GM12878 (cell line): ENCODE measurements at regions not wholly inside any gene's neighbourhood (a gene's known extent, or its start where the extent isn't known, plus 50 kb on each side); places are given as distances from the start of the nearest gene placed in this dataset.

Source experiments
- ATAC-seq: fragments of 200-7000 bp; cut with Tn5 transposase; 3 replicates; pipeline ENCODE4 v1.9.1; 2020; ENCODE audit warnings: mild to moderate bottlenecking, moderate library complexity
- BruUV-seq: library from RNA; stranded (reverse); fragments of 400-500 nt; replicated peaks from 2 replicates; lab custom pipeline; 2021; lab: Mats Ljungman, UMichigan
- CTCF ChIA-PET: fragments of 300-600 bp; sonication (Branson Sonifier 250); formaldehyde crosslinking; extraction: SDS; loops from one replicate; lab custom pipeline; 2021; ENCODE audit warnings: inconsistent platforms; lab: Yijun Ruan, JAX
- POLR2A ChIA-PET: fragments of 350-600 bp; formaldehyde crosslinking; extraction: SDS; loops from one replicate; lab custom pipeline; 2021; ENCODE audit warnings: inconsistent platforms; lab: Charles Lee
- RAD21 ChIA-PET: fragments of 300-600 bp; sonication (Branson Sonifier 250); formaldehyde crosslinking; loops from one replicate; lab custom pipeline; 2023; ENCODE audit warnings: antibody characterized with exemption; ENCODE audit not compliant: unreplicated experiment; lab: Charles Lee
- SMC1A ChIA-PET: fragments of 300-600 bp; sonication (Branson Sonifier 250); formaldehyde crosslinking; loops from one replicate; lab custom pipeline; 2023; ENCODE audit not compliant: unreplicated experiment, uncharacterized antibody; lab: Charles Lee
- DNase-seq: peaks from one replicate; pipeline ENCODE4 v3.0.0-alpha.2; 2011; ENCODE audit warnings: low read depth, low spot score
- FAIRE-seq: peaks from 3 replicates; lab custom pipeline; 2011; peaks lifted over from hg19 to GRCh38; lab: Jason Lieb, UNC
- H2AFZ ChIP-seq: 2 replicates; pipeline ENCODE4 v1.6.0; 2011; ENCODE audit warnings: low read depth, low read length, control low read depth; ENCODE audit not compliant: control insufficient read depth
- H3K27ac ChIP-seq: 2 replicates; pipeline ENCODE4 v1.5.1; 2011; ENCODE audit warnings: control low read depth; ENCODE audit not compliant: control insufficient read depth, insufficient read depth
- H3K27me3 ChIP-seq, 2 experiments: replicated peaks in 1 of 2; 2 replicates each; pipeline versions ENCODE4 v1.6.0 to v1.6.1; 2011; ENCODE audit warnings: low read length in 1 of 2; ENCODE audit not compliant: control insufficient read depth in 2 of 2, insufficient read depth in 2 of 2
- H3K36me3 ChIP-seq, 2 experiments: 2 replicates each; pipeline ENCODE4 v1.5.1; 2011; ENCODE audit warnings: low read length in 1 of 2; ENCODE audit not compliant: control insufficient read depth in 2 of 2, insufficient read depth in 2 of 2
- H3K4me1 ChIP-seq: 2 replicates; pipeline ENCODE4 v1.6.1; 2011; ENCODE audit warnings: mild to moderate bottlenecking, low read length, moderate library complexity, mixed read lengths; ENCODE audit not compliant: control insufficient read depth, insufficient read depth
- H3K4me2 ChIP-seq: 2 replicates; pipeline ENCODE4 v1.6.0; 2011; ENCODE audit warnings: control low read depth; ENCODE audit not compliant: control insufficient read depth, insufficient read depth
- H3K4me3 ChIP-seq: fragments of 200-600 bp; sonication (generic); 2 replicates; pipeline ENCODE4 v1.5.1; 2016
- H3K79me2 ChIP-seq: 2 replicates; pipeline ENCODE4 v1.6.0; 2011; ENCODE audit warnings: low read length; ENCODE audit not compliant: control insufficient read depth, insufficient read depth
- H3K9ac ChIP-seq: 2 replicates; pipeline ENCODE4 v1.8.0; 2011; ENCODE audit warnings: low read length, control low read depth, mixed read lengths; ENCODE audit not compliant: control insufficient read depth, insufficient read depth
- H3K9me3 ChIP-seq: replicated peaks from 3 replicates; pipeline ENCODE4 v1.5.1; 2011; ENCODE audit warnings: mild to moderate bottlenecking, low read length; ENCODE audit not compliant: control insufficient read depth, insufficient read depth
- H4K20me1 ChIP-seq: 2 replicates; pipeline ENCODE4 v1.6.0; 2011; ENCODE audit not compliant: control insufficient read depth, insufficient read depth
- BCL3 ChIP-seq: IDR thresholded peaks from 2 replicates; pipeline ENCODE4 v1.6.1; 2011; ENCODE audit warnings: borderline replicate concordance, low read depth, mild to moderate bottlenecking, moderate library complexity, low read length; ENCODE audit not compliant: insufficient read depth, poor library complexity, severe bottlenecking
- EP300 ChIP-seq, 2 experiments: fragments of 150-350 bp in 1 of 2; IDR thresholded peaks; 2 replicates each; pipeline ENCODE4 v1.6.1; 2011 to 2012; ENCODE audit warnings: low read depth in 2 of 2, low read length in 2 of 2, borderline replicate concordance in 1 of 2, improper control_type of control experiment in 1 of 2, inconsistent platforms in 1 of 2; ENCODE audit not compliant: control insufficient read depth in 1 of 2
- SUZ12 ChIP-seq: fragments of 200-600 bp; sonication (generic); IDR thresholded peaks from one replicate; pipeline ENCODE4 v1.6.1; 2018; ENCODE audit warnings: antibody characterized with exemption, mild to moderate bottlenecking; ENCODE audit not compliant: unreplicated experiment
- WGBS: methylation state at CpG from one replicate; pipeline ENCODE4 v1.1.6; 2016; ENCODE audit warnings: low lambda C conversion rate; ENCODE audit not compliant: insufficient replicate concordance, insufficient coverage; ENCODE audit errors: missing lambda C conversion rate; 5-methylcytosine and 5-hydroxymethylcytosine counted together
- in situ Hi-C: fragments of 300-500 bp; cut with MboI; formaldehyde crosslinking; loops from 9 replicates; pipeline ENCODE4 v1.14.3; 2018; ENCODE audit warnings: mixed read lengths
- intact Hi-C: fragments of 100-400 bp; cut with micrococcal nuclease; formaldehyde crosslinking; loops from one replicate; pipeline ENCODE4 v1.14.2; 2022; ENCODE audit not compliant: unreplicated experiment

GRCh38 chr3:72165317-72165716 is 380.4 kb upstream of the PROK2 start:
- no peak overlapping the region for H3K9ac ChIP-seq
- ATAC-seq: no peak
- peaks cover 35% of the 10 kb centered on the region for H3K4me1 ChIP-seq
- H3K9me3 ChIP-seq: no peaks in the 10 kb centered on the region; the same call in 2 of the 3 replicates
- 100% methylated on average over 2 of the region's 2 CpGs for WGBS
- SMC1A ChIA-PET: interaction anchor here (1.1 to 6.6 kb wide), 7 partner anchors 10 to 187 kb away, joined by 3 to 46 read pairs (median 5); no protein-coding TSS in a partner anchor
- DNase-seq: no peak
- in situ Hi-C loops: no loop called here
- TF ChIP-seq SUZ12 (no peak), BCL3 (no peak), EP300 (IDR thresholded peaks at IDR 0.05; ENCODE audit: borderline replicate concordance in 1 of 2, control insufficient read depth in 1 of 2, low read depth in 2 of 2, low read length in 2 of 2) (no peak)
- H3K4me3 ChIP-seq: no peak overlapping the region
- FAIRE-seq: no peak
- intact Hi-C loops: loop anchor here (10.0 kb wide), 2 partner anchors 211 to 519 kb away; no protein-coding TSS in a partner anchor
- H3K27ac ChIP-seq: peak overlapping the region; percentile 75; the same call in 1 of the 2 replicates
- no peaks in the 10 kb centered on the region for H3K79me2 ChIP-seq
- POLR2A ChIA-PET: interaction anchor here (0.7 to 2.2 kb wide), 3 partner anchors 10 to 182 kb away, joined by 3 to 10 read pairs (median 6); no protein-coding TSS in a partner anchor
- BruUV-seq: no TSS peak
- no peaks in the 10 kb centered on the region for H3K27me3 ChIP-seq
- H4K20me1 ChIP-seq: no peaks in the 10 kb centered on the region
- H2AFZ ChIP-seq: no peak overlapping the region
- CTCF ChIA-PET: interaction anchor here (0.9 to 1.4 kb wide), 4 partner anchors 8 to 290 kb away, joined by 3 to 4 read pairs (median 3); no protein-coding TSS in a partner anchor
- RAD21 ChIA-PET: interaction anchor here (0.7 to 1.4 kb wide), 6 partner anchors 9 to 656 kb away, joined by 3 to 7 read pairs (median 4); no protein-coding TSS in a partner anchor
- peak overlapping the region; percentile 64 for H3K4me2 ChIP-seq
- no peaks in the 10 kb centered on the region for H3K36me3 ChIP-seq
